NCI-H1105 (cell line): ENCODE measurements at regions not wholly inside any gene's neighbourhood (a gene's known extent, or its start where the extent isn't known, plus 50 kb on each side); places are given as distances from the start of the nearest gene placed in this dataset.

ENCODE experiments used
- DNase-seq: peaks from one replicate; lab custom pipeline; 2025; lab: John Stamatoyannopoulos, UW

DNA sequence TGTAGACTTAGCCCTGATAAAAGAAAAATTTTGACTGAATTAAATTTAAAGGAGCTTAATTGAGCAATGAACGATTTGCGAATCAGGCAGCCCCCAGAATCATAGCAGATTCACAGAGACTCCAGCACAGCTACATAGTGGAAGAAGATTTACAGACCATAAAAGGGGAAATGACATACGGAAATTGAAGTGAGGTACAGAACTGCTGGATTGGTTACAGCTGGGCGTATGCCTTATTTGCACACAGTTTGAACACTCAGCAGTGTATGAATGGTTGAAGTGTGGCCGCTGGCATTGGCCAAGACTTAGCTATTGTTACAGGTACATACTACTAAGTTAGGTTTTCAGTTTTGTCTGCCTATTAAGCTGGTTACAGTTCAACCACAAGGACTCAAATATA, 433.5 kb upstream of the CELF2 start:
- no peak for DNase-seq

DNA sequence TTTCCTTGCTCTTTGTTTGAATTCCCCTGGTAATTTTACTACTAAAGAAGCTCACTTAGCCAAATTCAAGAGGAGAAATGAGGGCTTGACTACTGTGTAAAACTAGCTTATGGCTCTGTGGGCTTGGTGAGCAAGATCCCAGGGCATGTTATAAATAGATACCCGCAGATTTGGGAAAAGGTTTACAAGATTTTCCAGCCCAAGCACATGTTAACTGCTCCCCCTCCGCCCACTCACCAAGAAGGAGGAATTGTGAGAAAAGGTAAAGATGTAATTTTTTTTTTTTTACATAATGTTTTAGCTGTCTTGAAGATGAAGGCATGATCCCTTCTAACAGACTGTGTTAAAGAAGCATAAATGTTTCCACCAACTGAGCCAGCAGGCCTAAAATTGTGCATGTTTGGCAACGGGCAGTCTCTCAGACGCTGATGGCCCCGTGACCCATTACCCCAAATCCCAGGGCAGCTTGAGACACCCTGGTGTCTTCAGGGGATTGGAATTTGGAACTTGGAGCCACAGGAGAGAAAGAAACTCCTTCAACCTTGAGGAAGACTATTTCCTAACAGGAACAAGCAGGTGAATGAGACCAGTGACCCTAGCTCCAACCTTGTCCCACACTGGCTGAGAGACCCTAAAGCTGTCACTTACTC, 429.8 kb upstream of the CELF2 start:
- DNase-seq: no peak

DNA sequence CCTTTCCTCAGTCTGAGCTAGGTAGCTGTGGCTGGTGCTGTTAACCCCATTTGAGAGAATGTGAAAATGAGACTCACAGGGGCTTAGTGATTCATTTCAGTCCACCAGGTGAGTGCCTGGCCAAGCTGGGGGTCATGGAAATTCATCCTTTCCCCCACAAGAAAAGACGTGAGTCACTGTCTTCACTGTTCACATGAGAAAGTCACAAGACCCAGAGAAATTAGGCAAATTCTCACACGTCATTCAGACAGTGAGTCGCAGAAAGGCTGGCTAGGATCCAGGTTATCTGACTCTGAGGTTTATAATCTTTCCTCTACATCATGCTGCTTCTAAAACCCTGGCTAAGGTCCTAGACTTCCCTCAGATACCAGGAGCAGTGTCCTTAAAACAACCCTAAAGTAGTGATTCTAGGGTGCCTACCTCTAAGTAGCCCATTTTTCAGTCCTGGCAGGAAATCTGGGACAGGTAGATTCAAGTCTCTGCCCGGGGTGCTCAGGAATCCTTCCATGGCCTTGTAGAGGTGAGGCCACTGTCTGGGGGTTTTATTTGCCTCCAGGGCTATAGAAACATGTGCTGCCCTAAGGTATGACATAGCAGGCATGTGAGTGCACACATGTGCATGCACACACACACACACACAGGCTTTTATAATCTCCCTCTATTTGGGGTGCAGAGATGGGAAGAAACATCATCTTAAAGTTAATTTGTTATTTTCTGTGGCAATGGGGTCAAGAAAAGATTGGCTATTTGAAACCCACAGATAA, 427.9 kb upstream of the CELF2 start:
- DNase-seq: no peak

DNA sequence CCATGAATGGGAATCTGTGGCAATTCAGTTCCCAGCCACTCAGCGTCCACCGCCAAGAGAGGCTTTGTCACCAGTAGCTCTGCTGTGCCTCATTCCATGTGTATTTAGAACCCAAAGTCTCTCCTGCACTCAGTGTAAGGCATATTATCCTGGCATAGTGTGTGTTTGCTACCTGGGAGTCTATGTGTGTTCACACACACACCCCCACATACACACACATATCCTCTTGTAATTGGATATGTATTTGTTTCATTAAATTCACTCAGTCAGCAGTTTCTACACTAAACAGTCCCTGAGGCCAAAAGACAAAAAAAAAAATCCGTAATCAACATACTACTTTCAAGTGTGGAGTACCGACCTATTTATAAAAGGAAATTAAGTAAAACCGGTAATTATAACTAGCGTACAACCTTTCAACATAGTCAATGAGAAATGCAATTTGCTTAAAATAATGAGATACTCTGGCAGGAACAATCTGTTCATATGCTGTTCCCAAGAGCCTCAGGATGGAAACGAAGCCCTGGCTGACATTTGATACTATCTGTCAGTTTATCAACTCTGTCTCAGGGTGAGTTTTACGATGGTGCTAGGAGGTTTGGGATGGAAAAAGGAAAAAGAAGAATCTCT, 425.8 kb upstream of the CELF2 start:
- no peak for DNase-seq

DNA sequence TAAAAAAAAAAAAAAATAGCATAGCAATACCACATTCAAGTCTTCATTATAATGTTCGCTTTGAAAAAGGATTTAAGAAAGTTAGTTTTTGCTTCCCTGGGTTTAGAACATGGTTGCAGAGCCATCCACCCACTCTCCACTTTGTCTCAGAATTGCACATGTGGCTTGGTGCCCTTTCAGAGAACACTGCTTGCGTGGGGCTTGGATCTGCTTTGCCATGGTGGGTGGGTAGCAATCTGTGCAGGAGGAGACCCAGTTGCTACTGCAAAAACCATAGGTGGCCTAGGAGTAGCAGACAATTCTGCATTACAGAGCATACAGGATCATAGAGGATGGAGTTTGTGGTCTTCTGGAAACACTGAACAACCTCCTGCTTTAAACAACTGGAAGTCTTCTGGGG, 421.4 kb upstream of the CELF2 start:
- DNase-seq: no peak

DNA sequence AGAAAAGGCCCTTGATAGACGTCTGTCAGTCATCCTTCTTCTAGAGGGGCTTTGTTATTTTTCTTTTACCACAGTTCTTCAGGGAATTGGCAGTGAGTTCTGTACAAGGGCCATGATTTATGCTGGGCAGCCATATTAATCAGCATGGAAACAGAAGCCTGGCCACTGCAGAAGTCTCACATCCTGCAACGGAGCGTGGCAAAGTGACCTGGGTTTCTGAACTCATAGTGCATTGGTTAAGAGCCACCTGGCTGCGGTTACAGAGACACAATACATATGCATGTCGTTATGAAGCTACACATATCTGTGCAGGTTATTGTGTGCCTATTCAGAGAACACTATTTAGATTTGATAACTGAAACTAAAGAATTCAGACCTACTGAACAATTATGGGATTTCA, 419.4 kb upstream of the CELF2 start:
- DNase-seq: no peak

DNA sequence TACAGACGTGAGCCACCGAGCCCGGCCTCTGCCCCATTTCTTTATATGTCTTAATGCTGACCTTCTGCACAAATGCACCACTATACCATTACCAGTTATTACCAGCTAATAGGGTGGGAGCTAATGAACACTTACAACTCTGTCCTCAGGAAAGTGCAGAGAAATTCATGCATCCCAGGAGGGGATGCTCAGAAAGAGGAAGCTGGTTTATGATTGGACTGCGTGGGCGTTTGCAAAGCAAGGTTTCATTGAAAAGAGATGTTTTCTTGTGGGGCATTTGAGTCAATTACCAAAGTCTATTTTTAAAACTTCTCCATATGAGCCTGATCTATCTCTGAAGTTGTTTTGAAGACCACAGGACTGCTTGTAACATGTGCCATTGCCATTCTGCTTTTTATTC, 417.7 kb upstream of the CELF2 start:
- DNase-seq: no peak

DNA sequence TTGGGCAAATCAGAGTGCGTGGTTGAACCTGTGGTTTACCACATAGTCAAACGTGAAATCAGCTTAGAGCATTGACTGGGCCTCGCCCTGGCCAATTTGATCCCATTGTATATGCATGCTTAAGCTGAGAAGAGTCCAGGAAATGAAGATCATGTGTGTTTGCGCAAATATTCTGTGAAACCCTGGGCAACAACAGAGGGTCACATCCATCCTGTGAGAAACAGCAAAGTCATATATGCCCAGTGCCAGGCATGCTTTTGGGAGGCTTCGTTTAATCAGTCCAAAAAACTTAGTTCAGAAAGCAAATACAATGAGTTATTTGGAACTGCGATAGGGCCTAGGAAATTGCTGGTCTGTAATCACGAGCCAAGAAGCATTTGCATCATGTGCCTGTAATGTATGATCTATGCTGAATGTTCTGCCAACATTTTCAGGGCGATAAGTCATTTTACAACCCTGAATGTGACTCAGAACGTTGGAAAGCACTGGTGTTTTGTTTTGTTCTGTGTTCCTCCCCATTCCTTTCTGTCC, 412.1 kb upstream of the CELF2 start:
- DNase-seq: no peak

DNA sequence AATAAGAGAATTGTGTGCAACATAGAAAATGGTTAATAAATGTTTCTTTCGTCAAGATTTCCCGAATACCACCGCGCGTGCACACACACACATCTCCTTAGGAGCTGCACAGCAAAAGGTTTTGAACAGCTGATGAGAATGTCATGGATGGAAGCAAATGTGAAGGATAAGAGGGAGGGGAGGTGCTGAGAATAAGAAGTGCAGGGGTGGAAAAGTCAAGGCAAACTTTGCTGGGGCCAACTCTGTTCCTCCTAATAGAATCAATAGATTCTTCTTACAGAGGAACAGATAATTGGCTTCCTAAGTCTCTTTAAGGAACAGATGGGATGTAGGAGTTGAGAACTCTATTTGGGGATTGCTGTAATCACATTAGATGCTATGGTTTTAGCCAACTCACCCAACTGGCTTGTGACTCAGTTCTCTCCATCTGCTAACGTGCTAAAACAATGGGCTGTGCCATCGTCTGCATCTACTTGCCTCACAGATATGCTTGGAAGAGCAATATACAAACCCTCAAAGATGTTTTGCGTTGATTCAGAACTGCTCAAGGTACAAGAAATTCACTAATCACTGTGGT, 408.2 kb upstream of the CELF2 start:
- no peak for DNase-seq

DNA sequence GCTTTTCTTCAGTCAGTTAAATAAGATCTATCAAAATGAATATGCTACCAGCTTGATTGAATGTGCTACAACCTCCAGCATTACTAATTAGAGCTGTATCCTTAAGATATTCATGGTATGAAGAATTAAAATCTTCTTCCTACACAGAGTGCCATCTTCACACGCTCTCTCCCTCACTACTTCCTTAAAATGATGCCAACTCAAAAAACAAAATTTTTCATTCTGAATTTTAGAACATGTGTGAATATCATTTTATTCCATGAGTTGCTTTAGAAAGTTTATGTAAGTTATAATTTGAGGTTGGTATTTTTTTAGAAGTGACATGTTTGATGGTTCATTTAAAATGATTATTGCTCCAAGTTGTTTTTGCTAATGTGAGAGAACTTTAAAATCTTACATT, 407.5 kb upstream of the CELF2 start:
- DNase-seq: no peak

DNA sequence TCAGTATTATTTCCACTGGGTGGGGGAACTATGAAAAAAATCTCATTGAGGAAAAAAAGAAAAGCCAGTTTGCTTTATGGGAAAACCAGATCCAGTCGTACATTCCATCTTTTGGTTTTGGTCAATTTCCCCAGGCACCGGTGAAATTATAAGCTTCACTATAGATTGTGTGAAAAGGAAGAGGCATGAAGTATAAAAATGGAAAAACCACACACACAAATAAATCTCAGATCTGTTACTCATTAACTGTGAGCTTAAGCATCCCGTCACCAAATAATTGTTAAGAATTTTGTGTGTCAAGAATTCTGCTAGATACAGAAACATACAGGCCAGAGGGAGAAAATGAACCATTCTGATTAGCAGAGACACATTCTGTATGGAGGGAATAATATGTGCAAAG, 405.5 kb upstream of the CELF2 start:
- DNase-seq: no peak

DNA sequence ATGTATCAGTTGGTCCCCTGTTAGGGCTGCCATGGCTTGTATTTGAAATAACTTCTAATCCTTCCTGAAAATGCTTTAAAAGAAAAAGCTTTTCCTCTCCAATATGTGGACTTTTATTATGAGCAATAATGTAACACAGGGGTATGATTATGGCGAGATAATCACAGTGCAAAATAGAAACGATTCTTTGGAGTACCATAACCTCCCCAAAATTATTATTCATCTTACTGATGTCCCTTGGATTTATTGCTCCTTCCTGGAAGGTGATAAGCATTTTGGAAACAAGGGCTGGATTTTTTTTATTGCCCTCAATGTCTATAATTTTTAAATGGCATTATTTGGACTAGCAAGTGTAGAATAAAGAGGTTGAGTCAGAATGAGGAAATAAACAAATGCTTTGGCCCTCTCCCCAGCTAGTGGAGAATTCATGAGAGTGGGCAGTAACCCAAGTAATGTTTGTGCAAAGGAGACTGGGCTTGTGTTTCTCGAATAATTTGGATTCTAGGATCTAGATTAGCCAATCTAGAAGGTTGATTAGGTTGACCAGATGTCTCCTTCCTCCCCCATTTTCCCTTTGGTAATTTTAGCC, 403.9 kb upstream of the CELF2 start:
- no peak for DNase-seq

DNA sequence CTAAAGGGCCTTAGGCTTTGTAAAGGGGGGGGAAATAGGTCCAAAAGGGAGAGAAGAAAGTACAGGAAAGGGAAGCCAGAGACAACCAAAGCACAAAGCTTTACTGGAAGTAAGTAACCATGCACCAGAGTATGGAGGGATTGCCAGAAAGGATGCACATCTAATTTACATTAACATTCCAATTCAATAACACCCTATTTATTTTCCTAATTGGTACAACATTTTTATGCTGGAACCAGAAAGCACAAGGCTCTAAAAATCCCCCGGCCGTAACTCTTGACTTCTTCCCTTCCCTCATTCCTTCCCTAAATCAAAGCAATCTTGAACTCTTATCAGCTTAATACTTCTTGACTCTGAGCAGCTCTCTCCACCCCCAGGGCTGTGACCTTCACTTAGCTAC, 400.0 kb upstream of the CELF2 start:
- no peak for DNase-seq

DNA sequence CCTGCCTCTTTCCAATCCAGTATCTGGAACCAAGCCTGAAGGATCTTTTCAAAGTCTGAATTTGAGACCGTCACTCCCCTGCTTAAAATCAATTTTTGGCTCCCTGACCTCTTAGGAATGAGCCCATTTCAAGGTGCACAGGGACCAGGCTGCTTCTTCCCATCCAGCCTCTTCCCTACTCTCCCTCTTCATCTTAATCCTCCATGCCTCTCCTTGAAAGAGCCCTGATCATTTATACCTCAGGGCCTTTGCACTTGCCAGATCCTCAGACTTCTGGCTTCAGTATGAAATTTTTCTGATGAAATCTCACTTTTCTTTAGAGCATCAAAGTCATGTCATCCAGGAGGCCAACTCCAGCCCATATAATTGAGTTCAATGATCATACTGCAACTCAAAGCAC, 399.5 kb upstream of the CELF2 start:
- DNase-seq: no peak

DNA sequence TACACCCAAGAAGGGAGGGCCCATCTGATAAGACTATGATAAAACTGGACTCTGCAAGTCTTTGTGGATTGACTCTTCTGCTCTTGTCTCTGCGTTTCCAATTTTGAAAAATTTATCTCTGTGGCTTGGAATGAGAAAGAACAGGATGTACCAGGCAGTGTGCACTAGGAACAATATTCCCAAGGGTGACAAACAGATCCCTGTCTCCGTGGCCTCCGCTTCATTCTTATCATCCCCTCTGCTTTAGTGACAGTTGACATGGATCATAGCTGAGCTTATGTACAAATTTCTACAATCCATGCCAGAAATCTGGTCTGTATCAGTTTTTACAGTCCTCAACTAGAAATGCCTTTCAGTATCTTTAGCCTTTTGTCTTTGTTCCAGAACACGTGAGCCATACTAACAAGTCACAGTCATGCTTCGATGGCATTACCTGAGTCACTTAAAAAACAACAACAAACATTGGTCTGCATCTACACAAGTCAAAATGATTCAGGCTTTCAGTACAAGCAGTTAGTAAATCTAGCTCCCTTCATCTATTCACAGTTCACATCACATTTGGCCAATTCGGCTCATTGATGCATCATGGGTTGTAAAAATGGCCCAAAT, 393.6 kb upstream of the CELF2 start:
- no peak for DNase-seq

DNA sequence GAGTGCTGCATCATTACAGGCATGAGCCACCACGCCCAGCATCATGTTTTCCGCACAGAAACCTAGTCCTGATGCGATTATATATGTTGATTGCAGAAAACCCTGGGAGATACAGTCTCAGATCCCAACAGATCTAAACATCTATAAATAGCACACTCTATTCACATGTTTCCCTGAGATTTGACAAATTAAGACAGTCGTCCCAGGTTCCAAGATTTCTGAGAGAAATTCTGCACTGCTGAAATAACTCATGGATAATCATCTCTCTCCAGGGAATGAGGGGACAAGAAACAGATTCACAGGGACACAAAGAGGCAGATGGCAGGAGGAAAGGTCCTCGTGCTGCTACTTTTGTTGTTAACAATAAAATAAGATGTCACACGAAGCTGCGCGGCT, 393.1 kb upstream of the CELF2 start:
- DNase-seq: no peak

DNA sequence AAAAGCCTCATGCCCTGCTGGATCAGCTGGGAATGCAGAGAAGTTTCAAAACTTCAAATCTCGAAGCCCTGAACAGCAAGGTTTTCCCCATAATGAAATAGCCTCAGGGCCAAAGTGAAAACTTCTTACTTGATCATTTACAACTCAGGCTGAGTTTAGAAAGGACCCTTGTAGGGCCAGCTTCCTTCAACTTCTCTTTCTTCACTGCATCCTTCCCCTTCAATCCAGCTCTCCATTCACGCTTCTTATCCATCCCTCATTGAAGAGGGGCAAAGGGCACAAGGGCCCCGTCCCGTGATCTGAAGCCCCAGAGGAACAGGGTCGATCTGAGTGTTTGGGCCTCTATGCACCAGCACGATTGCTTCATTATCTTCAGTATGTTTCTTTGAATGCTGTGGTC, 392.2 kb upstream of the CELF2 start:
- no peak for DNase-seq

DNA sequence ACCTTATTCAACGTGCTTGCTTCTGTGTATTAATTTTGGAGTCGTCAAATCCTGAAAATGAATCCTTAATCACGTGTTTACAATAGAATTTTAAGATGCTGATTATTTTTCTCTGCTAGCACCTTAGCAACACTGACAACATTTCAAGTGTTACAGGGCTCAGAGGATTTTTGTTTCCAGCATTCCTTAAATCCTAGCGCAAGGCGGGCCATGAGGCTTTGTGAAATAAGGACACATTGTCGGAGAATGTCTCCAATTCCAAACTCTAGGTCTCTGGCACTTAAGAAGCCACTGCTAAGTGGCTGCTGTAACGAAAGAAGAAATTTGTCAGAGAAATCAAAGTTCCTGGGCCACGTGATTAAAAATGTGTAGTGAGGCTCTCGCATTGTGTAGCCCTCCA, 390.9 kb upstream of the CELF2 start:
- DNase-seq: no peak

DNA sequence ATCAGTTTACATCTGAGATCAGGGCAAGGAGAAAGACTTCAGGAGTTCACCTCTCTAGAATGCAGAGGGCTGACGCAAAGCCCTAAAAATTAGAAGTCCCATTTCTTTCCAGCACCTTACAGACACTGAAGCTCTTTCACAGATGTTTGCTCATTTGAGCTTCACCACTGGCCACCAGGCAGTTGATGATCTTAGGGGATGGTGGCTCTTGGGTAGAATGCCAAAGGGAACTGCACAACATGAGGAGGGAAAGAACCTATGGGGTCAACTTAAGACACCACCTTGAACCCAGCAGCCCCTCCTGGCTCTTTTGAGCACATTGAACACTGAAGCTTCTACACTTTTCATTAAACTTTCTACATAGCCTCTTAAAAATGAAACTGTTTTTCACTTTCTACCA, 390.3 kb upstream of the CELF2 start:
- DNase-seq: no peak

DNA sequence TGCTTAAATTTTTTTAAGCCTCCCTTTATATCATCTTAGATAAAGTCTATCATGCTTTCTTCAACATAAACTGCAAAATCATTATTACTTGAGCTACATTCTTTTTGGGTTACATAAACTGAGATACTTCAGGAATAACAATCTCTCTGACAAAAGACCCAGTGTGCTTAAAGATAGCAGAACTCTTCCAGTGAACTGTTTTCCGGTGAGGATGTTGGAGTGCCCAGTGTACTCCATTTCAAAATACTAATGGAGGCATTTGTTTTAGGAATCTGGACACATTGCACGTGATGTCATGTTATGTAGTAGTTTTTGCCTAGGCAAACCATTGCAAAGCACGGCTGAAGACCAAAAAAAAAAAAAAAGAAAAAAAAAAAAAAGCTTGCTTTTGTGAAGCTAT, 388.2 kb upstream of the CELF2 start:
- DNase-seq: no peak

DNA sequence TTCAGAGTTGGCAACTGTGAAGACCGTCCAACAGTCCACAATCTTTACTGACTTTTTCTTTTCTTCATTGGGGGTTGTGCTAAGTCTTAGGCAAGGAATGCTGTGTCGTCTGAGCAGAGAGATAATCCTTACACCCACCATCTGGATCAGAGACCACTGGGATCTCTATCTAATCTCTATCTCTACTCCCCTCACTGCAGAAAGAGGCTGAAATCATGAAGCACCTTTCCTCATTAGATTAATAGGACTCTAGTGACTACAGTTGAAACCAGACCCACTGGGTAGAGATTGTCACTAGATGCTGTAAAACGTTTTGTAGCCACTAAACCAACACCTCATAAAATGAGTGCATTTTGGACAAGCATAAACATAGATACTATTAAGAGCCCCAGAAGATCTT, 387.4 kb upstream of the CELF2 start:
- DNase-seq: no peak

DNA sequence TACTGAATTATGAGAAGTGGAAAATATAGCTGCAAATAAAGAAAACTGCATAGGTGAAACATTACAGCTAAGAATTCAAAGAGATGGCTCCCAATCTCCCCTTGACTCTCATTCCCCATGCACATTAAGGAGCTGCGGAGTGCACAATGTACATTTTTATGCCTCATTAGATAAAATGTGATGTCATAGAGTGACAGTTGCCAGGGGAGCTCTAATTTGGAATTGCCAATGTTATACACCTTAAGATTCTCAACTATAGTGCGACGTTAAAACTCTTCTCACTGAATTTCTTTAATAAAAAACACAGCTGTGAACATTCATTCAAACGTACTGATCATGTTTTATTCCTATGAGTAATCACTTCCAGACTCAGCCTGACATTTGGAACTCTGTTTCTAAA, 386.9 kb upstream of the CELF2 start:
- DNase-seq: no peak
